SK-N-SH (cell line): ENCODE measurements at regions not wholly inside any gene's neighbourhood (a gene's known extent, or its start where the extent isn't known, plus 50 kb on each side); places are given as distances from the start of the nearest gene placed in this dataset.

ENCODE experiments used
- CTCF ChIA-PET: fragments of 300-600, 350-600 bp; formaldehyde crosslinking; extraction: SDS; loops from one replicate; lab custom pipeline; 2021; lab: Yijun Ruan, JAX
- POLR2A ChIA-PET: fragments of 350-600 bp; sonication (Branson Sonifier 250); formaldehyde crosslinking; extraction: SDS; loops from one replicate; lab custom pipeline; 2020; ENCODE audit warnings: antibody characterized with exemption, inconsistent platforms; lab: Yijun Ruan, JAX
- DNase-seq: peaks from one replicate; pipeline ENCODE4 v3.0.0; 2012
- H2AFZ ChIP-seq: fragments of 200-600 bp; sonication (generic); 2 replicates; pipeline ENCODE4 v1.8.1; 2016; ENCODE audit warnings: antibody characterized with exemption, mild to moderate bottlenecking, low read depth
- H3F3A ChIP-seq: fragments of 200-600 bp; sonication (generic); replicated peaks from 2 replicates; pipeline ENCODE3; 2016; ENCODE audit warnings: antibody characterized with exemption, mild to moderate bottlenecking; ENCODE audit not compliant: insufficient read depth
- H3K27ac ChIP-seq, 2 experiments: fragments of 200-500 bp in 1 of 2; fragments of 200-600 bp in 1 of 2; sonication (Bioruptor generic) in 1 of 2; sonication (generic), shearing (Covaris generic) in 1 of 2; 2 replicates each; pipeline versions ENCODE4 v1.5.1 to v1.6.1; 2014 to 2016; ENCODE audit warnings: low read depth in 2 of 2, inconsistent platforms in 1 of 2, low read length in 1 of 2, mild to moderate bottlenecking in 1 of 2, mixed read lengths in 1 of 2
- H3K27me3 ChIP-seq: fragments of 200-600 bp; sonication (generic), shearing (Covaris generic); 2 replicates; pipeline ENCODE4 v1.6.1; 2016; ENCODE audit warnings: mixed run types; ENCODE audit not compliant: insufficient read depth
- H3K36me3 ChIP-seq, 2 experiments: fragments of 200-500 bp in 1 of 2; fragments of 200-600 bp in 1 of 2; sonication (Bioruptor generic) in 1 of 2; sonication (generic) in 1 of 2; replicated peaks in 1 of 2; 2 replicates each; pipeline versions ENCODE3 to v1.5.1; 2014 to 2016; ENCODE audit warnings: low read length in 1 of 2, mild to moderate bottlenecking in 1 of 2; ENCODE audit not compliant: insufficient read depth in 2 of 2, control insufficient read depth in 1 of 2
- H3K4me1 ChIP-seq, 2 experiments: fragments of 200-500 bp in 1 of 2; fragments of 200-600 bp in 1 of 2; sonication (Bioruptor generic) in 1 of 2; sonication (generic), shearing (Covaris generic) in 1 of 2; 2 replicates each; pipeline versions ENCODE4 v1.5.1 to v1.6.1; 2014 to 2016; ENCODE audit warnings: low read depth in 1 of 2, low read length in 1 of 2, mixed run types in 1 of 2; ENCODE audit not compliant: insufficient read depth in 2 of 2, control insufficient read depth in 1 of 2
- H3K4me2 ChIP-seq: fragments of 200-600 bp; sonication (generic), shearing (Covaris generic); 2 replicates; pipeline ENCODE4 v1.6.1; 2017; ENCODE audit warnings: mixed run types
- H3K4me3 ChIP-seq, 2 experiments: fragments of 200-500 bp in 1 of 2; fragments of 200-600 bp in 1 of 2; sonication (Bioruptor generic) in 1 of 2; sonication (generic), shearing (Covaris generic) in 1 of 2; 2 replicates each; pipeline versions ENCODE4 v1.5.1 to v1.8.1; 2014 to 2016; ENCODE audit warnings: low read depth in 2 of 2, inconsistent platforms in 1 of 2, low read length in 1 of 2, mild to moderate bottlenecking in 1 of 2, mixed read lengths in 1 of 2, moderate library complexity in 1 of 2
- H3K79me2 ChIP-seq: fragments of 200-600 bp; sonication (generic); 2 replicates; pipeline ENCODE4 v1.8.1; 2017; ENCODE audit warnings: mild to moderate bottlenecking; ENCODE audit not compliant: insufficient read depth
- H3K9ac ChIP-seq: fragments of 200-600 bp; sonication (generic); 2 replicates; pipeline ENCODE4 v1.6.1; 2017; ENCODE audit warnings: mixed run types
- H3K9me2 ChIP-seq: fragments of 200-600 bp; sonication (generic); 2 replicates; pipeline ENCODE4 v1.6.1; 2017; ENCODE audit warnings: mixed run types
- H3K9me3 ChIP-seq: fragments of 200-600 bp; sonication (generic); 2 replicates; pipeline ENCODE4 v1.6.1; 2017; ENCODE audit warnings: mixed run types, mild to moderate bottlenecking, moderate library complexity
- H4K20me1 ChIP-seq: fragments of 200-600 bp; sonication (generic); 2 replicates; pipeline ENCODE4 v1.6.1; 2017; ENCODE audit warnings: mild to moderate bottlenecking, mixed run types; ENCODE audit not compliant: insufficient read depth
- CTCF ChIP-seq: fragments of 200-600 bp; sonication (generic); IDR thresholded peaks from 2 replicates; pipeline ENCODE4 v1.6.1; 2017; ENCODE audit warnings: antibody characterized with exemption, mild to moderate bottlenecking, moderate library complexity
- ELF1 ChIP-seq: IDR thresholded peaks from 2 replicates; pipeline ENCODE4 v1.4.0; 2012
- EP300 ChIP-seq, 2 experiments: IDR thresholded peaks; 2 replicates each; pipeline versions ENCODE4 v1.4.0 to v1.6.1; 2012; ENCODE audit warnings: borderline replicate concordance in 1 of 2, low read depth in 1 of 2, low read length in 1 of 2
- EZH2phosphoT487 ChIP-seq: fragments of 200-600 bp; sonication (generic); IDR thresholded peaks from 2 replicates; pipeline ENCODE4 v1.6.1; 2017; ENCODE audit warnings: low read depth, mixed run types, mild to moderate bottlenecking, antibody characterized with exemption, moderate library complexity, borderline replicate concordance
- FOSL2 ChIP-seq: IDR thresholded peaks from 2 replicates; pipeline ENCODE4 v1.4.0; 2012; ENCODE audit warnings: low read depth, mild to moderate bottlenecking, moderate library complexity, borderline replicate concordance
- FOXJ3 ChIP-seq: sonication (generic); formaldehyde crosslinking; IDR thresholded peaks from 2 replicates; pipeline ENCODE4 v1.5.1; 2020; ENCODE audit warnings: mild to moderate bottlenecking, missing genetic modification reagents
- GABPA ChIP-seq: IDR thresholded peaks from 2 replicates; pipeline ENCODE4 v1.4.0; 2012; ENCODE audit warnings: low read depth, mild to moderate bottlenecking
- GATA2 ChIP-seq: sonication (generic); formaldehyde crosslinking; IDR thresholded peaks from 2 replicates; pipeline ENCODE4 v1.5.0; 2020; ENCODE audit warnings: mild to moderate bottlenecking, missing genetic modification reagents
- IRF3 ChIP-seq: fragments of 150-350 bp; IDR thresholded peaks from 2 replicates; pipeline ENCODE4 v1.6.1; 2016; ENCODE audit warnings: mild to moderate bottlenecking, low read depth, low read length
- JUND ChIP-seq: IDR thresholded peaks from 2 replicates; pipeline ENCODE4 v1.4.0; 2012
- MEF2A ChIP-seq: IDR thresholded peaks from 2 replicates; pipeline ENCODE4 v1.4.0; 2012; ENCODE audit warnings: low read depth, borderline replicate concordance
- RCOR1 ChIP-seq: fragments of 150-350 bp; IDR thresholded peaks from 2 replicates; pipeline ENCODE4 v1.6.1; 2017; ENCODE audit warnings: antibody characterized with exemption, low read length
- SIN3A ChIP-seq: IDR thresholded peaks from 2 replicates; pipeline ENCODE4 v1.6.1; 2012; ENCODE audit warnings: low read depth, mild to moderate bottlenecking, low read length, moderate library complexity, borderline replicate concordance
- SMC3 ChIP-seq: IDR thresholded peaks from 2 replicates; pipeline ENCODE4 v1.6.1; 2012; ENCODE audit warnings: low read depth, low read length, improper control_type of control experiment
- TAF1 ChIP-seq: IDR thresholded peaks from 2 replicates; pipeline ENCODE4 v1.6.1; 2012; ENCODE audit warnings: low read depth, mild to moderate bottlenecking, low read length, moderate library complexity, borderline replicate concordance
- TEAD4 ChIP-seq: IDR thresholded peaks from 2 replicates; pipeline ENCODE4 v1.4.0; 2012; ENCODE audit warnings: mild to moderate bottlenecking, borderline replicate concordance; ENCODE audit not compliant: insufficient read depth
- WGBS: methylation state at CpG from one replicate; pipeline ENCODE4 v1.1.6; 2017; ENCODE audit warnings: low lambda C conversion rate; 5-methylcytosine and 5-hydroxymethylcytosine counted together

GRCh38 chr15:67897646-67898339 is 57.9 kb upstream of the RNU6-1 start (continued):
- TF ChIP-seq TAF1 (no peak), RCOR1 (no peak)
- TF ChIP-seq, all 33 proteins: peak for 0

- Histone ChIP-seq H3K27me3 (no peaks in the 10 kb centered on the region), H3K4me1 (no peaks in the 10 kb centered on the region), H4K20me1 (no peaks in the 10 kb centered on the region), H3K79me2 (no peaks in the 10 kb centered on the region), H3K9me3 (peaks cover 2% of the 10 kb centered on the region; the same call in 1 of the 2 replicates), H3K4me3 (no peak overlapping the region), H3K9ac (no peak overlapping the region), H3K36me3 (no peaks in the 10 kb centered on the region), H3K27ac (no peak overlapping the region), H2AFZ (no peak overlapping the region), H3K9me2 (no peaks in the 10 kb centered on the region), H3K4me2 (no peak overlapping the region), H3F3A (no peaks in the 10 kb centered on the region)
- 65% methylated on average over 9 of the region's 9 CpGs for WGBS
- DNase-seq, result no peak
- no peak for TF ChIP-seq EZH2phosphoT487
- TF ChIP-seq GABPA, result no peak
- no peak for TF ChIP-seq ELF1
- ChIA-PET CTCF (no interaction called here), POLR2A (no interaction called here)
Observed at GRCh38 chr15:67899596-67900283, 59.9 kb upstream of the RNU6-1 start.

GRCh38 chr15:67900621-67901147 is 60.8 kb upstream of the RNU6-1 start:
- H3K9me2 ChIP-seq, result no peaks in the 10 kb centered on the region
- CTCF ChIA-PET, result no interaction called here

GRCh38 chr15:67901922-67902321 is 62.1 kb upstream of the RNU6-1 start:
- Histone ChIP-seq H3K27ac (no peak overlapping the region), H3F3A (no peaks in the 10 kb centered on the region), H3K27me3 (no peaks in the 10 kb centered on the region), H3K79me2 (no peaks in the 10 kb centered on the region), H3K4me2 (no peak overlapping the region), H3K9me2 (no peaks in the 10 kb centered on the region), H3K9me3 (no peaks in the 10 kb centered on the region), H3K4me3 (no peak overlapping the region), H2AFZ (no peak overlapping the region), H3K4me1 (no peaks in the 10 kb centered on the region), H3K9ac (no peak overlapping the region), H4K20me1 (no peaks in the 10 kb centered on the region), H3K36me3 (no peaks in the 10 kb centered on the region)
- ChIA-PET POLR2A (no interaction called here), CTCF (interaction anchor here (1.0 to 1.6 kb wide), 2 partner anchors 14 to 39 kb away, joined by 3 to 8 read pairs; no protein-coding TSS in a partner anchor)
- TF ChIP-seq EP300 (IDR thresholded peaks at IDR 0.05; ENCODE audit: borderline replicate concordance in 1 of 2, low read depth in 1 of 2, low read length in 1 of 2), result no peak
- TF ChIP-seq CTCF, result no peak
- TF ChIP-seq JUND, result no peak
- TF ChIP-seq IRF3, result no peak
- TF ChIP-seq SMC3, result no peak
- TF ChIP-seq MEF2A, result no peak
- TF ChIP-seq TEAD4, result no peak
- TF ChIP-seq FOSL2, result no peak
- TF ChIP-seq FOXJ3 (CRISPR knock-in tag), result no peak
- no peak for TF ChIP-seq GATA2 (CRISPR knock-in tag)
- no peak for DNase-seq
- 80% methylated on average over 1 of the region's 1 CpG for WGBS

More at GRCh38 chr15:67900621-67901147, 60.8 kb upstream of the RNU6-1 start:
- Histone ChIP-seq H3K36me3 (no peaks in the 10 kb centered on the region), H4K20me1 (no peaks in the 10 kb centered on the region), H3K9ac (no peak overlapping the region), H3K4me2 (no peak overlapping the region), H2AFZ (no peak overlapping the region), H3K79me2 (no peaks in the 10 kb centered on the region), H3K9me3 (no peaks in the 10 kb centered on the region), H3K4me3 (no peak overlapping the region), H3K27me3 (no peaks in the 10 kb centered on the region), H3F3A (no peaks in the 10 kb centered on the region), H3K27ac (no peak overlapping the region), H3K4me1 (no peaks in the 10 kb centered on the region)
- POLR2A ChIA-PET, result no interaction called here
- 92% methylated on average over 2 of the region's 2 CpGs for WGBS
- DNase-seq, result no peak
- TF ChIP-seq SIN3A, result no peak
- no peak for TF ChIP-seq FOSL2
- no peak for TF ChIP-seq EZH2phosphoT487
